ENCODE measurements at regions not wholly inside any gene's neighbourhood (a gene's known extent, or its start where the extent isn't known, plus 50 kb on each side); places are given as distances from the start of the nearest gene placed in this dataset.

GRCh38 chr10:8435186-8436055 lies 380.9 kb downstream of the GATA3 start:
- DNase-seq: no peak

GRCh38 chr10:8437896-8438295 lies 383.4 kb downstream of the GATA3 start:
- no peak for DNase-seq

GRCh38 chr10:8438603-8439002 lies 384.1 kb downstream of the GATA3 start:
- DNase-seq: no peak

GRCh38 chr10:8439040-8439439 lies 384.6 kb downstream of the GATA3 start:
- DNase-seq: no peak

- no peak for DNase-seq
Measured at GRCh38 chr10:8444630-8445029, 390.1 kb downstream of the GATA3 start.

- DNase-seq: no peak
Measured at GRCh38 chr10:8445353-8445752, 390.9 kb downstream of the GATA3 start.

GRCh38 chr10:8449909-8450308 lies 395.4 kb downstream of the GATA3 start:
- no peak for DNase-seq

GRCh38 chr10:8453587-8453986 lies 399.1 kb downstream of the GATA3 start:
- no peak for DNase-seq

- no peak for DNase-seq
Measured at GRCh38 chr10:8454357-8454756, 399.9 kb downstream of the GATA3 start.

GRCh38 chr10:8455181-8455580 lies 400.7 kb downstream of the GATA3 start:
- DNase-seq: no peak

- DNase-seq: no peak
Measured at GRCh38 chr10:8456386-8456785, 401.9 kb downstream of the GATA3 start.

GRCh38 chr10:8460626-8461025 lies 406.1 kb downstream of the GATA3 start:
- no peak for DNase-seq

- no peak for DNase-seq
Measured at GRCh38 chr10:8462565-8462964, 408.1 kb downstream of the GATA3 start.

- no peak for DNase-seq
Measured at GRCh38 chr10:8463853-8464252, 409.4 kb downstream of the GATA3 start.

GRCh38 chr10:8468477-8468876 lies 414.0 kb downstream of the GATA3 start:
- no peak for DNase-seq

GRCh38 chr10:8473205-8473604 lies 418.7 kb downstream of the GATA3 start:
- DNase-seq: no peak

GRCh38 chr10:8477300-8477699 lies 422.8 kb downstream of the GATA3 start:
- DNase-seq: no peak

GRCh38 chr10:8481718-8482504 lies 427.4 kb downstream of the GATA3 start:
- DNase-seq: no peak

GRCh38 chr10:8485032-8485431 lies 430.5 kb downstream of the GATA3 start:
- DNase-seq: no peak

GRCh38 chr10:8487346-8487745 lies 432.9 kb downstream of the GATA3 start:
- DNase-seq: no peak

- DNase-seq: no peak
Measured at GRCh38 chr10:8489232-8489631, 434.7 kb downstream of the GATA3 start.

- no peak for DNase-seq
Measured at GRCh38 chr10:8489823-8490222, 435.3 kb downstream of the GATA3 start.

GRCh38 chr10:8498290-8498689 lies 443.8 kb downstream of the GATA3 start:
- no peak for DNase-seq

GRCh38 chr10:8498881-8499280 lies 444.4 kb downstream of the GATA3 start:
- peak in 2 of 3 donors; percentile 2 to 6 for DNase-seq
